A172 (cell line): ENCODE measurements at regions not wholly inside any gene's neighbourhood (a gene's known extent, or its start where the extent isn't known, plus 50 kb on each side); places are given as distances from the start of the nearest gene placed in this dataset.
"Not testable (repeated sequence)": the region's sequence is repeated elsewhere in the genome, so short reads cannot be mapped to it uniquely, and the experiment has no call there.

Source experiments
- DNase-seq: peaks from one replicate; pipeline ENCODE4 v3.0.0-alpha.2; 2015; ENCODE audit warnings: low spot score

DNA sequence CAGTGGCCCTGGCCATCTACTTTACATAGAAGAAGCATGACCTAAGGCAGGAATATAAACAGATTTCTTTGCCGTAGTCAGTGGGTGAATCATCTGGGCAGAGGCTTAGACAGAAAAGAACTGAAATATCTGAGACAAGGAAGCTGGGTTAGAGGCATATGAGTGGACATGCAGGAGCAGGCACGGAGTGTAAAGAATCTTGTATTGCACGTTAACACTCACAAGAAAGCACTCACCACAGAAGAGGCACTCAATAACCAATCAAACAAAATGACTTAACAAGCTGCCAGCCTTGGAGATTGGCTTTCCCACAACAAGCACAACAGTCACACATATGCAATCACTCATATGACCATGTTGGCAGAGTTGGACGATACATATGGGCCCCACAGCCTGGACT is 364.9 kb downstream of the FOXD4L5 start:
- DNase-seq, result not testable (repeated sequence)

DNA sequence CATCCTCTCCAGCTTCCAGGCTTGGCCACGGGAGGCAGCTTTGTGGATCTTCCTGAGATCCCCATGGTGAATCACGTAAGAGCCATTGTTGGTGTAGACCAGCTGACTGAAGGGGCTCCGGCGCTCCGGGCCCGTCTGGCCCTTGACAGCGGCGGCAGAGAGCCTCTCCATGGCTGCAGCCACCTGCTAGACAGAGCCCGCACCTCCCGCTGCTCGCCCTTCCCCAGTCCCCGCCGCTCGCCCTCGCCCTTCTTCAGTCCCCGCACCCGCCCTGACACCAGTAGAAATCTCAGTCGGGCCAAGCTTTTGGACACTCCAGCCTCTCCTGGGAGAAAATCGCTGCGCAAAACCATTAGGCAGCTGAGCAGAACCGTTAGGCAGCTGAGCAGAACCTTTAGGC is 396.4 kb downstream of the FOXD4L5 start:
- DNase-seq, result not testable (repeated sequence)

DNA sequence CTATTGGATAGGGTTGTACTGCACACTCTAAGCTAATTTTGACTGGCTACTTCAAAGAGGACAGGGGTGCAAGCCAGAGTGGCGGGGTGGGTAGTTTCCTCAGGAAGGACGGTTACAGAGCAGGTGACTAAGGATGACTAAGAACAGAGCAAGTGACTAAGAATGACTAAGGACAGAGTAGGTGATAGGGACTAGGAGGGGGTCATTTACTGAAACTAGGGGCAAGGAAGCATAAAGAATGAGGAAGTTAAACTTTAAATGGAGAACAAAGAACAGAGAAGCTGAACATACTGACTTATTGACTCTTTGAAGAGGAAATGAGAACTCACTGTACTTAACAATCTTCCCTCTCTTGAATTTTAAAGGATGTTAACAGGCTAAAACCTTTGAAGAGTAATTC is 414.4 kb downstream of the FOXD4L5 start:
- DNase-seq, result peak; percentile 0
